ENCODE measurements at regions not wholly inside any gene's neighbourhood (a gene's known extent, or its start where the extent isn't known, plus 50 kb on each side); places are given as distances from the start of the nearest gene placed in this dataset.

- no peak for TF ChIP-seq POLR2A (IDR thresholded peaks at IDR 0.05)
- TF ChIP-seq, protein P1, sequence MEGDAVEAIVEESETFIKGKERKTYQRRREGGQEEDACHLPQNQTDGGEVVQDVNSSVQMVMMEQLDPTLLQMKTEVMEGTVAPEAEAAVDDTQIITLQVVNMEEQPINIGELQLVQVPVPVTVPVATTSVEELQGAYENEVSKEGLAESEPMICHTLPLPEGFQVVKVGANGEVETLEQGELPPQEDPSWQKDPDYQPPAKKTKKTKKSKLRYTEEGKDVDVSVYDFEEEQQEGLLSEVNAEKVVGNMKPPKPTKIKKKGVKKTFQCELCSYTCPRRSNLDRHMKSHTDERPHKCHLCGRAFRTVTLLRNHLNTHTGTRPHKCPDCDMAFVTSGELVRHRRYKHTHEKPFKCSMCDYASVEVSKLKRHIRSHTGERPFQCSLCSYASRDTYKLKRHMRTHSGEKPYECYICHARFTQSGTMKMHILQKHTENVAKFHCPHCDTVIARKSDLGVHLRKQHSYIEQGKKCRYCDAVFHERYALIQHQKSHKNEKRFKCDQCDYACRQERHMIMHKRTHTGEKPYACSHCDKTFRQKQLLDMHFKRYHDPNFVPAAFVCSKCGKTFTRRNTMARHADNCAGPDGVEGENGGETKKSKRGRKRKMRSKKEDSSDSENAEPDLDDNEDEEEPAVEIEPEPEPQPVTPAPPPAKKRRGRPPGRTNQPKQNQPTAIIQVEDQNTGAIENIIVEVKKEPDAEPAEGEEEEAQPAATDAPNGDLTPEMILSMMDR (IDR thresholded peaks at IDR 0.05 in 4 of 5, conservative IDR thresholded peaks at IDR 0.05 in 1 of 5) = no peak
Measured at GRCh38 chr1:79124756-79125155, 118.2 kb upstream of the ADGRL4 start.
